NCI-H1105 treated with DMSO at 0.1 percent for 48 hours (cell line): ENCODE measurements at regions not wholly inside any gene's neighbourhood (a gene's known extent, or its start where the extent isn't known, plus 50 kb on each side); places are given as distances from the start of the nearest gene placed in this dataset.

Experiments
- DNase-seq: peaks from one replicate; lab custom pipeline; 2025; lab: John Stamatoyannopoulos, UW

- DNase-seq, result no peak
Observed at GRCh38 chr12:42760550-42760949, 171.0 kb upstream of the PRICKLE1 start.

- DNase-seq, result no peak
Observed at GRCh38 chr12:42759622-42760273, 170.2 kb upstream of the PRICKLE1 start.

GRCh38 chr12:42758806-42759205 is 169.3 kb upstream of the PRICKLE1 start:
- DNase-seq, result no peak

- peak; percentile 19 for DNase-seq
Observed at GRCh38 chr12:42757624-42758119, 168.1 kb upstream of the PRICKLE1 start.

GRCh38 chr12:42756841-42757623 is 167.5 kb upstream of the PRICKLE1 start:
- DNase-seq, result no peak

GRCh38 chr12:42750356-42750755 is 160.8 kb upstream of the PRICKLE1 start:
- no peak for DNase-seq

- DNase-seq, result no peak
Observed at GRCh38 chr12:42749239-42749638, 159.7 kb upstream of the PRICKLE1 start.

- DNase-seq, result no peak
Observed at GRCh38 chr12:42744539-42745182, 155.1 kb upstream of the PRICKLE1 start.

- DNase-seq, result no peak
Observed at GRCh38 chr12:42742716-42743115, 153.2 kb upstream of the PRICKLE1 start.

- no peak for DNase-seq
Observed at GRCh38 chr12:42741771-42742510, 152.4 kb upstream of the PRICKLE1 start.

GRCh38 chr12:42741091-42741490 is 151.5 kb upstream of the PRICKLE1 start:
- no peak for DNase-seq

- no peak for DNase-seq
Observed at GRCh38 chr12:42737398-42737797, 147.9 kb upstream of the PRICKLE1 start.

GRCh38 chr12:42735861-42736361 is 146.4 kb upstream of the PRICKLE1 start:
- DNase-seq, result peak; percentile 58

- DNase-seq, result no peak
Observed at GRCh38 chr12:42733911-42734310, 144.4 kb upstream of the PRICKLE1 start.

- no peak for DNase-seq
Observed at GRCh38 chr12:42732908-42733411, 143.4 kb upstream of the PRICKLE1 start.

- no peak for DNase-seq
Observed at GRCh38 chr12:42730291-42730690, 140.7 kb upstream of the PRICKLE1 start.

- no peak for DNase-seq
Observed at GRCh38 chr12:42729535-42729900, 140.0 kb upstream of the PRICKLE1 start.

- no peak for DNase-seq
Observed at GRCh38 chr12:42728770-42729534, 139.4 kb upstream of the PRICKLE1 start.

GRCh38 chr12:42728287-42728686 is 138.7 kb upstream of the PRICKLE1 start:
- no peak for DNase-seq

- DNase-seq, result no peak
Observed at GRCh38 chr12:42725809-42726208, 136.3 kb upstream of the PRICKLE1 start.

GRCh38 chr12:42716491-42716891 is 126.9 kb upstream of the PRICKLE1 start:
- DNase-seq, result no peak
